WTC11 (cell line): ENCODE measurements at regions not wholly inside any gene's neighbourhood (a gene's known extent, or its start where the extent isn't known, plus 50 kb on each side); places are given as distances from the start of the nearest gene placed in this dataset.

Experiments
- CREB1 ChIP-seq: sonication (generic); formaldehyde crosslinking; IDR thresholded peaks from 2 replicates; pipeline ENCODE4 v1.8.0; 2023; ENCODE audit warnings: mild to moderate bottlenecking, missing genetic modification reagents
- CTCF ChIP-seq: fragments of 200-600 bp; IDR thresholded peaks from 2 replicates; pipeline ENCODE4 v1.8.0; 2022; ENCODE audit warnings: antibody characterized with exemption
- ETV6 ChIP-seq: sonication (generic); formaldehyde crosslinking; IDR thresholded peaks from 2 replicates; pipeline ENCODE4 v1.8.1; 2022; ENCODE audit warnings: mild to moderate bottlenecking, missing genetic modification reagents
- HMGXB4 ChIP-seq: sonication (generic); formaldehyde crosslinking; IDR thresholded peaks from 2 replicates; pipeline ENCODE4 v1.8.1; 2023; ENCODE audit warnings: mild to moderate bottlenecking, moderate library complexity, missing genetic modification reagents
- KAT7 ChIP-seq: sonication (generic); formaldehyde crosslinking; IDR thresholded peaks from 2 replicates; pipeline ENCODE4 v1.8.1; 2023; ENCODE audit warnings: missing genetic modification reagents, mild to moderate bottlenecking, borderline replicate concordance
- USF2 ChIP-seq: sonication (generic); formaldehyde crosslinking; IDR thresholded peaks from 2 replicates; pipeline ENCODE4 v1.8.1; 2023; ENCODE audit warnings: mild to moderate bottlenecking, missing genetic modification reagents, moderate library complexity
- ZNF263 ChIP-seq: sonication (generic); formaldehyde crosslinking; IDR thresholded peaks from 2 replicates; pipeline ENCODE4 v1.8.1; 2022; ENCODE audit warnings: low read depth, mild to moderate bottlenecking, moderate library complexity, missing genetic modification reagents
- ZNF317 ChIP-seq: sonication (generic); formaldehyde crosslinking; IDR thresholded peaks from 2 replicates; pipeline ENCODE4 v1.8.1; 2023; ENCODE audit warnings: low read depth, mild to moderate bottlenecking, moderate library complexity, missing genetic modification reagents, borderline replicate concordance
- ZNF532 ChIP-seq: fragments of 250-450 bp; sonication (Bioruptor Pico); IDR thresholded peaks from 2 replicates; pipeline ENCODE4 v1.9.0; 2021; ENCODE audit warnings: mild to moderate bottlenecking, borderline replicate concordance
- TF ChIP-seq, protein P1 (sequence below): sonication (generic); formaldehyde crosslinking; IDR thresholded peaks from 2 replicates; pipeline ENCODE4 v1.8.1; 2023; ENCODE audit warnings: mild to moderate bottlenecking, missing genetic modification reagents
- TF ChIP-seq, protein P2 (sequence below): sonication (generic); formaldehyde crosslinking; IDR thresholded peaks from 2 replicates; pipeline ENCODE4 v1.8.1; 2023; ENCODE audit warnings: mild to moderate bottlenecking, missing genetic modification reagents, moderate library complexity

GRCh38 chr4:189069772-189070171 is 870.9 kb upstream of the FRG1 start:
- TF ChIP-seq ETV6 (CRISPR knock-in tag) (no peak), CTCF (no peak), CREB1 (CRISPR knock-in tag) (no peak), HMGXB4 (CRISPR knock-in tag) (no peak), ZNF317 (CRISPR knock-in tag) (no peak), USF2 (CRISPR knock-in tag) (no peak), KAT7 (no peak), ZNF532 (no peak), ZNF263 (CRISPR knock-in tag) (no peak)
- TF ChIP-seq, protein P1, sequence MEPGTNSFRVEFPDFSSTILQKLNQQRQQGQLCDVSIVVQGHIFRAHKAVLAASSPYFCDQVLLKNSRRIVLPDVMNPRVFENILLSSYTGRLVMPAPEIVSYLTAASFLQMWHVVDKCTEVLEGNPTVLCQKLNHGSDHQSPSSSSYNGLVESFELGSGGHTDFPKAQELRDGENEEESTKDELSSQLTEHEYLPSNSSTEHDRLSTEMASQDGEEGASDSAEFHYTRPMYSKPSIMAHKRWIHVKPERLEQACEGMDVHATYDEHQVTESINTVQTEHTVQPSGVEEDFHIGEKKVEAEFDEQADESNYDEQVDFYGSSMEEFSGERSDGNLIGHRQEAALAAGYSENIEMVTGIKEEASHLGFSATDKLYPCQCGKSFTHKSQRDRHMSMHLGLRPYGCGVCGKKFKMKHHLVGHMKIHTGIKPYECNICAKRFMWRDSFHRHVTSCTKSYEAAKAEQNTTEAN (CRISPR knock-in tag) = no peak
- TF ChIP-seq, protein P2, sequence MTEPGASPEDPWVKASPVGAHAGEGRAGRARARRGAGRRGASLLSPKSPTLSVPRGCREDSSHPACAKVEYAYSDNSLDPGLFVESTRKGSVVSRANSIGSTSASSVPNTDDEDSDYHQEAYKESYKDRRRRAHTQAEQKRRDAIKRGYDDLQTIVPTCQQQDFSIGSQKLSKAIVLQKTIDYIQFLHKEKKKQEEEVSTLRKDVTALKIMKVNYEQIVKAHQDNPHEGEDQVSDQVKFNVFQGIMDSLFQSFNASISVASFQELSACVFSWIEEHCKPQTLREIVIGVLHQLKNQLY = no peak
